H9 (cell line): ENCODE measurements at regions not wholly inside any gene's neighbourhood (a gene's known extent, or its start where the extent isn't known, plus 50 kb on each side); places are given as distances from the start of the nearest gene placed in this dataset.

ENCODE experiments used
- DNase-seq: peaks from one replicate; pipeline ENCODE4 v3.0.0-alpha.2; 2017
- H2AFZ ChIP-seq: one replicate; pipeline ENCODE4 v1.6.1; 2013; ENCODE audit warnings: mild to moderate bottlenecking, low read length, control low read depth, moderate library complexity
- H2AK5ac ChIP-seq: 2 replicates; pipeline ENCODE4 v1.6.1; 2013; ENCODE audit warnings: low read length, control low read depth, mixed read lengths; ENCODE audit not compliant: insufficient read length
- H2BK120ac ChIP-seq: one replicate; pipeline ENCODE4 v1.6.1; 2013; ENCODE audit warnings: low read depth, mild to moderate bottlenecking, low read length, control low read depth, inconsistent platforms; ENCODE audit not compliant: poor library complexity, severe bottlenecking
- H2BK12ac ChIP-seq: 2 replicates; pipeline ENCODE4 v1.6.1; 2013; ENCODE audit warnings: low read length, control low read depth, mixed read lengths, low read depth; ENCODE audit not compliant: insufficient read length
- H2BK15ac ChIP-seq: 2 replicates; pipeline ENCODE4 v1.6.1; 2013; ENCODE audit warnings: low read depth, low read length, control low read depth
- H2BK20ac ChIP-seq: one replicate; pipeline ENCODE4 v1.6.1; 2013; ENCODE audit warnings: low read depth, mild to moderate bottlenecking, low read length, control low read depth, inconsistent platforms; ENCODE audit not compliant: poor library complexity, severe bottlenecking
- H2BK5ac ChIP-seq: 2 replicates; pipeline ENCODE4 v1.6.1; 2013; ENCODE audit warnings: low read length, control low read depth, mixed read lengths; ENCODE audit not compliant: insufficient read length
- H3K14ac ChIP-seq: 2 replicates; pipeline ENCODE4 v1.6.1; 2013; ENCODE audit warnings: low read length, control low read depth; ENCODE audit not compliant: insufficient read depth
- H3K18ac ChIP-seq: 2 replicates; pipeline ENCODE4 v1.6.1; 2013; ENCODE audit warnings: low read depth, mild to moderate bottlenecking, mixed read lengths, low read length, control low read depth; ENCODE audit not compliant: insufficient read length
- H3K23ac ChIP-seq: 2 replicates; pipeline ENCODE4 v1.6.1; 2013; ENCODE audit warnings: low read length, control low read depth, mixed read lengths, low read depth; ENCODE audit not compliant: insufficient read length
- H3K23me2 ChIP-seq: 2 replicates; pipeline ENCODE4 v1.6.1; 2013; ENCODE audit warnings: low read depth, mild to moderate bottlenecking, mixed read lengths, low read length, control low read depth; ENCODE audit not compliant: insufficient read length, poor library complexity, severe bottlenecking
- H3K27ac ChIP-seq: 2 replicates; pipeline ENCODE4 v1.5.1; 2013; ENCODE audit warnings: low read length, control low read depth, mixed read lengths, low read depth; ENCODE audit not compliant: insufficient read length
- H3K27me3 ChIP-seq: 2 replicates; pipeline ENCODE4 v1.6.1; 2013; ENCODE audit warnings: low read length, control low read depth, inconsistent platforms; ENCODE audit not compliant: insufficient read depth
- H3K4ac ChIP-seq: 2 replicates; pipeline ENCODE4 v1.6.1; 2013; ENCODE audit warnings: low read depth, mild to moderate bottlenecking, control low read depth, inconsistent platforms, low read length, moderate library complexity
- H3K4me1 ChIP-seq: 2 replicates; pipeline ENCODE4 v1.6.1; 2013; ENCODE audit warnings: low read length, control low read depth, inconsistent platforms; ENCODE audit not compliant: insufficient read depth
- H3K4me2 ChIP-seq: 2 replicates; pipeline ENCODE4 v1.6.1; 2013; ENCODE audit warnings: low read length, control low read depth, mixed read lengths; ENCODE audit not compliant: insufficient read length, insufficient read depth
- H3K56ac ChIP-seq: 2 replicates; pipeline ENCODE4 v1.6.1; 2013; ENCODE audit warnings: low read depth, mild to moderate bottlenecking, mixed read lengths, low read length, control low read depth; ENCODE audit not compliant: insufficient read length
- H3K79me1 ChIP-seq: 2 replicates; pipeline ENCODE4 v1.6.1; 2013; ENCODE audit warnings: low read depth, mild to moderate bottlenecking, moderate library complexity, low read length, control low read depth, inconsistent platforms; ENCODE audit not compliant: insufficient read depth, poor library complexity, severe bottlenecking
- H3K79me2 ChIP-seq: 2 replicates; pipeline ENCODE4 v1.6.1; 2013; ENCODE audit warnings: low read length, control low read depth, inconsistent platforms; ENCODE audit not compliant: insufficient read depth
- H3K9ac ChIP-seq: 2 replicates; pipeline ENCODE4 v1.6.1; 2013; ENCODE audit warnings: low read length, control low read depth, mixed read lengths; ENCODE audit not compliant: insufficient read length; ENCODE audit errors: extremely low read depth
- H3K9me3 ChIP-seq: one replicate; pipeline ENCODE4 v1.6.1; 2013; ENCODE audit warnings: low read depth, low read length, inconsistent platforms; ENCODE audit not compliant: control insufficient read depth
- H3T11ph ChIP-seq: one replicate; pipeline ENCODE4 v1.6.1; 2013; ENCODE audit warnings: mild to moderate bottlenecking, low read length, control low read depth, inconsistent platforms
- H4K20me1 ChIP-seq: one replicate; pipeline ENCODE4 v1.6.1; 2013; ENCODE audit not compliant: control insufficient read depth, insufficient read length, insufficient read depth
- H4K5ac ChIP-seq: 2 replicates; pipeline ENCODE4 v1.6.1; 2013; ENCODE audit warnings: low read depth, mild to moderate bottlenecking, mixed read lengths, low read length, control low read depth; ENCODE audit not compliant: insufficient read length
- H4K8ac ChIP-seq: replicated peaks from 2 replicates; pipeline ENCODE4 v1.6.1; 2013; ENCODE audit warnings: low read length, control low read depth, mixed read lengths, low read depth; ENCODE audit not compliant: insufficient read length
- H4K91ac ChIP-seq: 2 replicates; pipeline ENCODE4 v1.6.1; 2013; ENCODE audit warnings: low read depth, mild to moderate bottlenecking, moderate library complexity, mixed read lengths, low read length, control low read depth; ENCODE audit not compliant: insufficient read length
- H3K27ac Mint-ChIP-seq, 3 experiments: 2 replicates in 2 of 3; 3 replicates in 1 of 3; pipeline ENCODE4 v1.8.0; 2020 to 2021; ENCODE audit warnings: mixed read lengths in 3 of 3, mild to moderate bottlenecking in 1 of 3, moderate library complexity in 1 of 3
- H3K27me3 Mint-ChIP-seq: 2 replicates; pipeline ENCODE4 v1.8.0; 2021; ENCODE audit warnings: low read depth, mild to moderate bottlenecking, moderate library complexity, mixed read lengths
- H3K36me3 Mint-ChIP-seq, 3 experiments: 2 replicates in 2 of 3; 3 replicates in 1 of 3; pipeline ENCODE4 v1.8.0; 2020 to 2021; ENCODE audit warnings: low read depth in 3 of 3, mixed read lengths in 3 of 3; ENCODE audit not compliant: insufficient read depth in 1 of 3
- H3K4me1 Mint-ChIP-seq, 2 experiments: 2 replicates each; pipeline ENCODE4 v1.8.0; 2020; ENCODE audit warnings: mixed read lengths in 2 of 2
- H3K4me3 Mint-ChIP-seq, 2 experiments: 2 replicates in 1 of 2; 3 replicates in 1 of 2; pipeline ENCODE4 v1.8.0; 2020 to 2021; ENCODE audit warnings: mild to moderate bottlenecking in 2 of 2, mixed read lengths in 2 of 2, moderate library complexity in 1 of 2
- H3K9me3 Mint-ChIP-seq, 2 experiments: 2 replicates in 1 of 2; 3 replicates in 1 of 2; pipeline ENCODE4 v1.8.0; 2020; ENCODE audit warnings: mild to moderate bottlenecking in 2 of 2, mixed read lengths in 2 of 2, moderate library complexity in 1 of 2
- CTCF ChIP-seq: fragments of 200-600 bp; sonication (generic); conservative IDR thresholded peaks from 3 replicates; pipeline ENCODE4 v1.8.0; 2021; ENCODE audit warnings: antibody characterized with exemption, mild to moderate bottlenecking
- WGBS: extraction: QIAGEN DNeasy Blood & Tissue Kit; methylation state at CpG from one replicate; pipeline ENCODE4 v1.1.7; 2013; ENCODE audit warnings: missing lambda C conversion rate, low lambda C conversion rate, mixed read lengths; ENCODE audit not compliant: insufficient read length; ENCODE audit errors: extremely low coverage; 5-methylcytosine and 5-hydroxymethylcytosine counted together

GRCh38 chr17:68660302-68660701 is 59.1 kb upstream of the FAM20A start:
- no peaks in the 10 kb centered on the region for H3K9me3 ChIP-seq
- peaks cover 0 to 7% of the 10 kb centered on the region in 2 experiments; a peak in 2 of 5 replicates for H3K9me3 Mint-ChIP-seq
- H3K27me3 Mint-ChIP-seq: no peaks in the 10 kb centered on the region
- no peak overlapping the region for H3K56ac ChIP-seq
- no peak overlapping the region for H2BK12ac ChIP-seq
- peaks cover 26 to 30% of the 10 kb centered on the region in 2 experiments for H3K4me1 Mint-ChIP-seq
- DNase-seq: no peak
- no peak overlapping the region for H3K27ac Mint-ChIP-seq
- H2BK120ac ChIP-seq: no peak overlapping the region
- no peak overlapping the region for H3K23ac ChIP-seq
- WGBS: no CpG with 5 or more reads among the region's 3 CpGs
- no peaks in the 10 kb centered on the region for H3K27me3 ChIP-seq
- H2BK20ac ChIP-seq: no peak overlapping the region
- no peak overlapping the region for H2BK15ac ChIP-seq
- H3K23me2 ChIP-seq: no peaks in the 10 kb centered on the region
- H4K5ac ChIP-seq: no peak overlapping the region
- no peak overlapping the region for H4K91ac ChIP-seq
- no peak overlapping the region for H3K27ac ChIP-seq
- H4K20me1 ChIP-seq: no peaks in the 10 kb centered on the region
- no peak overlapping the region for H2AFZ ChIP-seq
- no peak overlapping the region for H3K18ac ChIP-seq
- no peaks in the 10 kb centered on the region for H3K79me1 ChIP-seq
- H3K4ac ChIP-seq: no peak overlapping the region
- no peaks in the 10 kb centered on the region for H3K79me2 ChIP-seq
- peaks cover 0 to 8% (median 0%) of the 10 kb centered on the region in 3 experiments; a peak in 2 of 7 replicates for H3K36me3 Mint-ChIP-seq
- H3K4me3 Mint-ChIP-seq: no peak overlapping the region
- TF ChIP-seq CTCF: no peak
- H3K4me2 ChIP-seq: no peak overlapping the region
- no peak overlapping the region for H2BK5ac ChIP-seq
- no peak overlapping the region for H3K9ac ChIP-seq
- H3K14ac ChIP-seq: no peak overlapping the region
- peaks cover 6% of the 10 kb centered on the region for H3K4me1 ChIP-seq
- H3T11ph ChIP-seq: no peak overlapping the region
- H4K8ac ChIP-seq: no peak overlapping the region
- H2AK5ac ChIP-seq: no peak overlapping the region
